ENCODE measurements at regions not wholly inside any gene's neighbourhood (a gene's known extent, or its start where the extent isn't known, plus 50 kb on each side); places are given as distances from the start of the nearest gene placed in this dataset.

DNA sequence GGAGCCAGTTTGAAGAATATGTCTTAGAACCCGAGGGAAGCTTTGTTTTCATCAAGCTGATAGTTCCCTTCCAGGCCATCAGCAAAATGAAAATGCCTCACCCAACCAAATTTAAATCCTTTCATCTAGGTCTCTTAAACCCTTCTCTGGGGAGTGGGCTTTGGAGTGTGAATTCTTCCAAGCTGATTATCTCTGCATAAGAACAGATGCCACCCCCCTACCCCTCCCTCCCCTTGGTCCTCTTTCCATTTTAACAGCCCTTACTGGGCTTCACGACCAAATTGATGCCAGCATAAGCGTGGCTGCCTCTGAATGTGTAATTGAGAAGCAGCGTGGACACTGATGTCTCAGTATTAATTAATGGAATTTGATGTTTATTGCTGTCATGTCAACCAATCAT, 509.7 kb upstream of the CLINT1 start:
- no peak overlapping the region for H3K27ac ChIP-seq (ENCODE audit: low read length)
- no peaks in the 10 kb centered on the region for H3K9me3 ChIP-seq (replicated peaks; ENCODE audit: control insufficient read depth, low read depth, low read length)
- no CpG with 5 or more reads among the region's 4 CpGs for WGBS (ENCODE audit: insufficient coverage)
- no peaks in the 10 kb centered on the region for H3K36me3 ChIP-seq (ENCODE audit: control insufficient read depth, insufficient read depth, low read length)
- H3K4me1 ChIP-seq (ENCODE audit: control insufficient read depth, insufficient read depth, low read length), result no peaks in the 10 kb centered on the region
- DNase-seq, result no peak
- H3K27me3 ChIP-seq (ENCODE audit: control insufficient read depth, insufficient read depth, low read length), result no peaks in the 10 kb centered on the region
- H3K4me3 ChIP-seq (ENCODE audit: low read length), result no peak overlapping the region

DNA sequence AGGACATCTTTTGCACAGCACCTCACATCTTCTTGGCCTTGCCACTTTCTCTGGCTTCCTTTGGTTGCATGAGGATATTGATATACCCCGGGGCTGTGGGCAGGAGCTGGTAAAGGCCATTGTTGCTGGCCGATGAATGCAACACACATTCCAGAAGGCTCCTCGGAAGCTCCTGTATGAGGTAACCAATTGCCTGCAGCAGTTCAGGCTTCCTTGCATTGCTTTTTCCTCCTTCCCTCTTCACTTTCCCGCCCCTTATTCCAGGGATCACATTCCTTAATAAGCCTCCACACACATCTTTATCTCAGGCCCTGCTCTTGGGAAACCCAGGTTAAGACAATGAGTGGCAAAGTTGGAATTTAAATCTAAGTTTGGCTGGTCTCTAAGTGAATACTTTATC, 505.4 kb upstream of the CLINT1 start:
- Histone ChIP-seq H3K27me3 (ENCODE audit: control insufficient read depth, insufficient read depth, low read length) (no peaks in the 10 kb centered on the region), H3K36me3 (ENCODE audit: control insufficient read depth, insufficient read depth, low read length) (no peaks in the 10 kb centered on the region), H3K4me1 (ENCODE audit: control insufficient read depth, insufficient read depth, low read length) (no peaks in the 10 kb centered on the region), H3K27ac (ENCODE audit: low read length) (no peak overlapping the region), H3K9me3 (replicated peaks; ENCODE audit: control insufficient read depth, low read depth, low read length) (no peaks in the 10 kb centered on the region), H3K4me3 (ENCODE audit: low read length) (no peak overlapping the region)
- WGBS (ENCODE audit: insufficient coverage), result 77% methylated on average over 2 of the region's 4 CpGs
- DNase-seq, result no peak

DNA sequence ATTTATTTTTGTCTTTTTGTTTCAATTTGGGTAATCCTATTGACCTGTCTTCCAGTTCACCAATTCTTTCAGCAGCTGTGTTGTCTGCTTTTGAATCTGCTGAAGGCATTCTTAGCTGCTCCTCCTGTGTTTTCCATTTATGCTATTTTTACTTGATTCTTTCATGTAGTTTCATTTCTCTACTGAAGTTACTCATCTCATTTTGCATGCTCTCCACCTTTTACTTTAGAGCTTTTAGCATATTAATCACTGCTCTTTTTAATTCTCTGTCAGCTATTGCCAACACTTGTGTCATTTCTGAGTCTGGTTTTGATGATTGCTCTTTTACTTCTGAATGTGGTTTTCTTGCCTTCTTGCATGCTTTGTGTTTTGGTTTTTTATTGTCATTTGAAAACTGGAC, 496.0 kb upstream of the CLINT1 start:
- no peak for DNase-seq
- no peaks in the 10 kb centered on the region for H3K9me3 ChIP-seq (replicated peaks; ENCODE audit: control insufficient read depth, low read depth, low read length)
- peaks cover 2% of the 10 kb centered on the region for H3K4me1 ChIP-seq (ENCODE audit: control insufficient read depth, insufficient read depth, low read length)
- H3K4me3 ChIP-seq (ENCODE audit: low read length), result no peak overlapping the region
- no peak overlapping the region for H3K27ac ChIP-seq (ENCODE audit: low read length)
- H3K36me3 ChIP-seq (ENCODE audit: control insufficient read depth, insufficient read depth, low read length), result no peaks in the 10 kb centered on the region
- no peaks in the 10 kb centered on the region for H3K27me3 ChIP-seq (ENCODE audit: control insufficient read depth, insufficient read depth, low read length)

- H3K27ac ChIP-seq (ENCODE audit: low read length), result no peak overlapping the region
- no peaks in the 10 kb centered on the region for H3K36me3 ChIP-seq (ENCODE audit: control insufficient read depth, insufficient read depth, low read length)
- DNase-seq, result no peak
- no peak overlapping the region for H3K4me3 ChIP-seq (ENCODE audit: low read length)
- WGBS (ENCODE audit: insufficient coverage), result 94% methylated on average over 5 of the region's 6 CpGs
- no peaks in the 10 kb centered on the region for H3K9me3 ChIP-seq (replicated peaks; ENCODE audit: control insufficient read depth, low read depth, low read length)
- no peaks in the 10 kb centered on the region for H3K27me3 ChIP-seq (ENCODE audit: control insufficient read depth, insufficient read depth, low read length)
- H3K4me1 ChIP-seq (ENCODE audit: control insufficient read depth, insufficient read depth, low read length), result peaks cover 2% of the 10 kb centered on the region
Observed at GRCh38 chr5:158351485-158352125, 492.7 kb upstream of the CLINT1 start.

- Histone ChIP-seq H3K27me3 (ENCODE audit: control insufficient read depth, insufficient read depth, low read length) (no peaks in the 10 kb centered on the region), H3K27ac (ENCODE audit: low read length) (peak overlapping the region; percentile 88), H3K4me3 (ENCODE audit: low read length) (no peak overlapping the region), H3K9me3 (replicated peaks; ENCODE audit: control insufficient read depth, low read depth, low read length) (peaks cover 5% of the 10 kb centered on the region), H3K4me1 (ENCODE audit: control insufficient read depth, insufficient read depth, low read length) (peaks cover 2% of the 10 kb centered on the region), H3K36me3 (ENCODE audit: control insufficient read depth, insufficient read depth, low read length) (no peaks in the 10 kb centered on the region)
- peak; percentile 95 for DNase-seq
- WGBS (ENCODE audit: insufficient coverage), result 42% methylated on average over 3 of the region's 6 CpGs
Observed at GRCh38 chr5:158349987-158350386, 491.0 kb upstream of the CLINT1 start.

DNA sequence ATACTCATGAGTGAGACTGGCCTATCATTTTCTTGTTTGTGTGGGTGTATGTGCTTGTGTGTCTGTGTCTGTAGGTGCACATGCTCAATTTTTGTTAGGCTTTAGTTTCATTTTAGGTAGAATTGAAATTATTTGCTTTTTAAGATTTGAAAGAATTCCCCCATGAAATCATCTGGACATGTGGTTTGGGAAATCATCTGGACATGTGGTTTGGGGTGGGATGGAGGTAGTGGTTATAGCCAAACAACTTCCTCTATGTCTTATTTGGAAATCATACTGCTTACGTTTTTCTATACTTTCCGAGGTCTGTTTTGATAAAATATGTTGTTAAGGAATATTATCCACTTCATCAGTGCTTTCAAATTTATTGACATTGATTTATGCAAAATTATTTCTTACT, 485.4 kb upstream of the CLINT1 start:
- H3K9me3 ChIP-seq (replicated peaks; ENCODE audit: control insufficient read depth, low read depth, low read length), result peaks cover 5% of the 10 kb centered on the region
- DNase-seq, result peak; percentile 48
- H3K27ac ChIP-seq (ENCODE audit: low read length), result no peak overlapping the region
- H3K27me3 ChIP-seq (ENCODE audit: control insufficient read depth, insufficient read depth, low read length), result no peaks in the 10 kb centered on the region
- no CpG with 5 or more reads among the region's 2 CpGs for WGBS (ENCODE audit: insufficient coverage)
- H3K36me3 ChIP-seq (ENCODE audit: control insufficient read depth, insufficient read depth, low read length), result no peaks in the 10 kb centered on the region
- no peak overlapping the region for H3K4me3 ChIP-seq (ENCODE audit: low read length)
- H3K4me1 ChIP-seq (ENCODE audit: control insufficient read depth, insufficient read depth, low read length), result no peaks in the 10 kb centered on the region

DNA sequence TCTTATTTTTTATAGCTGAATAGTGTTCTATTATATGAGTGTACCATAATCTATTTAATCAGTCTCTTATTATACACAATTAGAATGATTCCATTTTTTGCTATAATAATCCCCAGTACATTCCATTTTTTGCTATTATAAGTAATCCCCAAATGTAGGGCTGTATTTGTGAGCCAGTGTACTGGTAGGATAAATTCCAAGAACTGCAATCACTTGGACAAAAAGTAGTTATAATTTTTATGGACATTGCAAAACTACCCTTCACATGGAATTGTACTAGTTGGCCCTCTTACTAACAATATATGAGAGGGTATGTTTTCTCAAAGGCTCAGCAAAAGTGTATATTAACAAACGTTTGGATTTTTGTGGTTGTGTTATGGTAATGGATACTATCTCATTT, 481.7 kb upstream of the CLINT1 start:
- peaks cover 3% of the 10 kb centered on the region for H3K9me3 ChIP-seq (replicated peaks; ENCODE audit: control insufficient read depth, low read depth, low read length)
- no peak overlapping the region for H3K4me3 ChIP-seq (ENCODE audit: low read length)
- no peak for DNase-seq
- H3K4me1 ChIP-seq (ENCODE audit: control insufficient read depth, insufficient read depth, low read length), result no peaks in the 10 kb centered on the region
- no peaks in the 10 kb centered on the region for H3K36me3 ChIP-seq (ENCODE audit: control insufficient read depth, insufficient read depth, low read length)
- no CpG with 5 or more reads among the region's 1 CpG for WGBS (ENCODE audit: insufficient coverage)
- H3K27ac ChIP-seq (ENCODE audit: low read length), result no peak overlapping the region
- H3K27me3 ChIP-seq (ENCODE audit: control insufficient read depth, insufficient read depth, low read length), result no peaks in the 10 kb centered on the region

GRCh38 chr5:158326256-158326655, 467.3 kb upstream of the CLINT1 start:
- WGBS (ENCODE audit: insufficient coverage), result no CpG with 5 or more reads among the region's 1 CpG
- DNase-seq, result peak; percentile 33
- Histone ChIP-seq H3K27me3 (ENCODE audit: control insufficient read depth, insufficient read depth, low read length) (no peaks in the 10 kb centered on the region), H3K4me3 (ENCODE audit: low read length) (no peak overlapping the region), H3K9me3 (replicated peaks; ENCODE audit: control insufficient read depth, low read depth, low read length) (peaks cover 3% of the 10 kb centered on the region), H3K4me1 (ENCODE audit: control insufficient read depth, insufficient read depth, low read length) (peaks cover 14% of the 10 kb centered on the region), H3K36me3 (ENCODE audit: control insufficient read depth, insufficient read depth, low read length) (no peaks in the 10 kb centered on the region), H3K27ac (ENCODE audit: low read length) (peak overlapping the region; percentile 10)

DNA sequence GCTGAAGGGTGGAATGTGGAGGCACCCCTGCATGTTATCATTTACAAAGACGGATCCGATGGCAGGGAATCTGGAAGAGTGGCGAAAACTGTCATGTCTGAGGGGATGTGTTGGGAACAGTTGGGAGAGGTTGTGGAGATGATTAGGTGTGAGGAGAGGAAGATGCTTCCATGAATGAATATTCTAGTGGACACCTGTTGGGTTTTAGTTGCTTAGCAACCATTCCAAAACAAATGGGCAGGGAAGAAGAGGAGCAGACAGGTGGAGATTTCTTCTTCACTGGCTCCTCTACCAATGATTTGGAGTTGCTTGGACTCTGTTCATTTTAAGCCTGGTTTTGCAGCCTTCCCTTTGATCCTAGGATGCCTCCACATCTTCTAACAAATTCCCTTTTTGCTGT, 465.3 kb upstream of the CLINT1 start:
- no peaks in the 10 kb centered on the region for H3K9me3 ChIP-seq (replicated peaks; ENCODE audit: control insufficient read depth, low read depth, low read length)
- peak; percentile 61 for DNase-seq
- H3K27ac ChIP-seq (ENCODE audit: low read length), result peak overlapping the region; percentile 44
- no peaks in the 10 kb centered on the region for H3K36me3 ChIP-seq (ENCODE audit: control insufficient read depth, insufficient read depth, low read length)
- peaks cover 22% of the 10 kb centered on the region for H3K4me1 ChIP-seq (ENCODE audit: control insufficient read depth, insufficient read depth, low read length)
- WGBS (ENCODE audit: insufficient coverage), result 83% methylated on average over 3 of the region's 3 CpGs
- H3K27me3 ChIP-seq (ENCODE audit: control insufficient read depth, insufficient read depth, low read length), result no peaks in the 10 kb centered on the region
- H3K4me3 ChIP-seq (ENCODE audit: low read length), result no peak overlapping the region

GRCh38 chr5:158322620-158323019, 463.7 kb upstream of the CLINT1 start:
- Histone ChIP-seq H3K9me3 (replicated peaks; ENCODE audit: control insufficient read depth, low read depth, low read length) (no peaks in the 10 kb centered on the region), H3K27ac (ENCODE audit: low read length) (no peak overlapping the region), H3K36me3 (ENCODE audit: control insufficient read depth, insufficient read depth, low read length) (no peaks in the 10 kb centered on the region), H3K4me3 (ENCODE audit: low read length) (no peak overlapping the region), H3K4me1 (ENCODE audit: control insufficient read depth, insufficient read depth, low read length) (peaks cover 22% of the 10 kb centered on the region), H3K27me3 (ENCODE audit: control insufficient read depth, insufficient read depth, low read length) (no peaks in the 10 kb centered on the region)
- no peak for DNase-seq
- WGBS (ENCODE audit: insufficient coverage), result no CpG with 5 or more reads among the region's 1 CpG

GRCh38 chr5:158320934-158321333, 462.0 kb upstream of the CLINT1 start:
- Histone ChIP-seq H3K27ac (ENCODE audit: low read length) (peak overlapping the region; percentile 62), H3K36me3 (ENCODE audit: control insufficient read depth, insufficient read depth, low read length) (no peaks in the 10 kb centered on the region), H3K9me3 (replicated peaks; ENCODE audit: control insufficient read depth, low read depth, low read length) (no peaks in the 10 kb centered on the region), H3K27me3 (ENCODE audit: control insufficient read depth, insufficient read depth, low read length) (no peaks in the 10 kb centered on the region), H3K4me3 (ENCODE audit: low read length) (no peak overlapping the region), H3K4me1 (ENCODE audit: control insufficient read depth, insufficient read depth, low read length) (peaks cover 17% of the 10 kb centered on the region)
- WGBS (ENCODE audit: insufficient coverage), result no CpG with 5 or more reads among the region's 5 CpGs
- peak; percentile 27 for DNase-seq

All from muscle of leg (tissue), 3 donors.